ENCODE measurements at regions not wholly inside any gene's neighbourhood (a gene's known extent, or its start where the extent isn't known, plus 50 kb on each side); places are given as distances from the start of the nearest gene placed in this dataset.

- no peak overlapping the region for H3K27ac Mint-ChIP-seq (ENCODE audit: unreplicated experiment)
- no peak for TF ChIP-seq CTCF (IDR thresholded peaks at IDR 0.05; ENCODE audit: partially characterized antibody, unreplicated experiment)
- no peak overlapping the region for H3K4me3 Mint-ChIP-seq (ENCODE audit: unreplicated experiment)
- H3K27me3 Mint-ChIP-seq (ENCODE audit: unreplicated experiment) = peaks cover 2% of the 10 kb centered on the region
- H3K4me1 Mint-ChIP-seq (ENCODE audit: low read depth, unreplicated experiment) = no peaks in the 10 kb centered on the region
- H3K36me3 Mint-ChIP-seq (ENCODE audit: unreplicated experiment) = no peaks in the 10 kb centered on the region
- H3K9me3 Mint-ChIP-seq (ENCODE audit: unreplicated experiment) = no peaks in the 10 kb centered on the region
- no peak for DNase-seq
Observed at GRCh38 chr4:97396605-97397004, 746.7 kb downstream of the STPG2 start.

GRCh38 chr4:97404876-97405523 is 738.3 kb downstream of the STPG2 start:
- Mint-ChIP-seq H3K27me3 (ENCODE audit: unreplicated experiment) (peaks cover 1% of the 10 kb centered on the region), H3K4me3 (ENCODE audit: unreplicated experiment) (no peak overlapping the region), H3K36me3 (ENCODE audit: unreplicated experiment) (no peaks in the 10 kb centered on the region), H3K9me3 (ENCODE audit: unreplicated experiment) (no peaks in the 10 kb centered on the region), H3K27ac (ENCODE audit: unreplicated experiment) (no peak overlapping the region), H3K4me1 (ENCODE audit: low read depth, unreplicated experiment) (no peaks in the 10 kb centered on the region)
- TF ChIP-seq CTCF (IDR thresholded peaks at IDR 0.05; ENCODE audit: partially characterized antibody, unreplicated experiment) = no peak
- no peak for DNase-seq

DNA sequence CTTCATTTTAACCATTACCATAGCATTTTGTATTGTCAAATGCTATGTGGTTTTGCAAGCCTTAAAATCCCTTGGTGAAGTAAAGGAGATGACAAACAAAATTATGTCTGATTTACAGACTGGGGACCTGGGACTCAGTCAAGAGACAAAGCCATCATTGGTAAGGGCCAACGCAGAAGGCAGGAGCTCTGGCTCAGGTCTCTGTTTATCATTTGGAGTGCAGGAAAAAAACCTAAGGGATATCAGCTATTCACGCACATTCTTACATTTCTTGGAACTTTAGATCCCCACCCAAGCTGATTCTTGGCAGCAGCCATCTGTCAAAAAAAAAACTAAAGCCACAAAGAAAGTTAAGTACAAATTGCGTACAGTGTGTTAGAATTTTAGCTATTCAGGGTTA is 731.9 kb downstream of the STPG2 start:
- H3K36me3 Mint-ChIP-seq (ENCODE audit: unreplicated experiment) = no peaks in the 10 kb centered on the region
- no peak for TF ChIP-seq CTCF (IDR thresholded peaks at IDR 0.05; ENCODE audit: partially characterized antibody, unreplicated experiment)
- no peaks in the 10 kb centered on the region for H3K27me3 Mint-ChIP-seq (ENCODE audit: unreplicated experiment)

DNA sequence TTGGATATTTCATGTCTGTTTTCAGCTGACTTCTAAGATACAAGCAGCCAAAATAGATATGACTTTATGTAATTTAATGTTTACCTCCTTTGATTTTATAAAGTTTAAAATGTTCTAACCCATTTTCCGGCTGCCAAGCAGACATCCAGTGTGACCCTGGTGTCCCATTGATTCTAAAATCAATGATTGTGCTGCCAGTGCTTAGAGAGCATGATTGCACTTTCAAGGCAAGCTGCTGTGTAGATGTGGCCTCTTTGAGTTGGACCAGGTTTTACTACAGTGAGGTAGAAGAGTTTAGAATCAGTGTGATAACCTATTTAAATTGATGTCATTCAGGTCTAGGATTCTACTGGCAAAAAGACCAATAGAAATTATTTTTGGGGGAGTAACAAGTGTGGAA is 730.9 kb downstream of the STPG2 start:
- TF ChIP-seq CTCF (IDR thresholded peaks at IDR 0.05; ENCODE audit: partially characterized antibody, unreplicated experiment) = no peak
- H3K4me3 Mint-ChIP-seq (ENCODE audit: unreplicated experiment) = no peak overlapping the region
- H3K36me3 Mint-ChIP-seq (ENCODE audit: unreplicated experiment) = no peaks in the 10 kb centered on the region
- no peak for DNase-seq
- H3K27ac Mint-ChIP-seq (ENCODE audit: unreplicated experiment) = no peak overlapping the region
- H3K27me3 Mint-ChIP-seq (ENCODE audit: unreplicated experiment) = no peaks in the 10 kb centered on the region
- H3K4me1 Mint-ChIP-seq (ENCODE audit: low read depth, unreplicated experiment) = no peaks in the 10 kb centered on the region
- H3K9me3 Mint-ChIP-seq (ENCODE audit: unreplicated experiment) = no peaks in the 10 kb centered on the region

More for the DNA sequence above, 731.9 kb downstream of the STPG2 start:
- no peak for DNase-seq
- Mint-ChIP-seq H3K27ac (ENCODE audit: unreplicated experiment) (no peak overlapping the region), H3K4me1 (ENCODE audit: low read depth, unreplicated experiment) (no peaks in the 10 kb centered on the region), H3K9me3 (ENCODE audit: unreplicated experiment) (no peaks in the 10 kb centered on the region), H3K4me3 (ENCODE audit: unreplicated experiment) (no peak overlapping the region)

GRCh38 chr4:97414161-97414560 is 729.1 kb downstream of the STPG2 start:
- no peak overlapping the region for H3K4me3 Mint-ChIP-seq (ENCODE audit: unreplicated experiment)

More at GRCh38 chr4:97414161-97414560, 729.1 kb downstream of the STPG2 start:
- Mint-ChIP-seq H3K9me3 (ENCODE audit: unreplicated experiment) (peaks cover 3% of the 10 kb centered on the region), H3K36me3 (ENCODE audit: unreplicated experiment) (peaks cover 7% of the 10 kb centered on the region), H3K27me3 (ENCODE audit: unreplicated experiment) (no peaks in the 10 kb centered on the region), H3K27ac (ENCODE audit: unreplicated experiment) (no peak overlapping the region), H3K4me1 (ENCODE audit: low read depth, unreplicated experiment) (no peaks in the 10 kb centered on the region)
- no peak for DNase-seq
- TF ChIP-seq CTCF (IDR thresholded peaks at IDR 0.05; ENCODE audit: partially characterized antibody, unreplicated experiment) = no peak

Data from glutamatergic neuron (in vitro differentiated cells).